ENCODE measurements at regions not wholly inside any gene's neighbourhood (a gene's known extent, or its start where the extent isn't known, plus 50 kb on each side); places are given as distances from the start of the nearest gene placed in this dataset.

DNA sequence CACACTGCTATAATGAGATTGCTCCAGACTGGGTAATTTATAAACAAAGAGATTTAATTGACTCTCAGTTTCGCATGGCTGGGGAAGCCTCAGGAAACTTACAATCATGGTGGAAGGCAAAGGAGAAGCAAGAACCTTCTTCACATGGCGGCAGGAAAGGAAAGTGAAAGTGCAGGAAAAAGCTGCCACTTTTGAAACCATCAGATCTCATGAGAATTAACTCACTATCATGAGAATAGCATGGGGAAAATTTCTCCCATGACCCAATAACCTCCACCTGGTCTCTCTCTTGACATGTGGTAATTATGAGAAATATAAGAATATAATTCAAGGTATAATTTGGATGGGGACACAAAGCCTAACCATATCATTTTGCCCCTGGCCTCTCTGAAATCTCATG, 884.2 kb downstream of the GLUD2 start:
- no peak overlapping the region for H3K27ac Mint-ChIP-seq
- no peaks in the 10 kb centered on the region for H3K27me3 Mint-ChIP-seq
- no peaks in the 10 kb centered on the region for H3K9me3 Mint-ChIP-seq
- H3K36me3 Mint-ChIP-seq (ENCODE audit: low read depth): no peaks in the 10 kb centered on the region
- H3K4me3 Mint-ChIP-seq: no peak overlapping the region
- H3K4me1 Mint-ChIP-seq (ENCODE audit: low read depth): no peaks in the 10 kb centered on the region

DNA sequence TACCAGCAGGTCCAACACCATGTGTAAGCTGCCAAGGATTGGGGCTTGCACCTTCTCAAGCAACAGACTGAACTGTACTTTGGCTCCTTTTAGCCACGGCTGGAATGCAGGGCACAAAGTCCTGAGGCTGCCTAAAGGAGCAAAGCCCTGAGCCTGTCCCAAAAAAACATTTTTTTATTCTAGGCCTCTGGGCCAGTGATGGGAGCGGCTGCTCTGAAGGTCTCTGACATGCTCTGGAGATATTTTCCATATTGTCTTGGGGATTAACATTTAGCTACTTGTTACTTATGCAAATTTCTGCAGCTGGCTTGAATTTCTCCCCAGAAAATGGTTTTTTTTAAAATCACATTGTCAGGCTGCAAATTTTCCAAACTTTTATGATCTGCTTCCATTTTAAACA, 885.3 kb downstream of the GLUD2 start:
- Mint-ChIP-seq H3K4me1 (ENCODE audit: low read depth) (no peaks in the 10 kb centered on the region), H3K4me3 (no peak overlapping the region), H3K36me3 (ENCODE audit: low read depth) (no peaks in the 10 kb centered on the region), H3K27me3 (no peaks in the 10 kb centered on the region), H3K27ac (no peak overlapping the region), H3K9me3 (no peaks in the 10 kb centered on the region)

DNA sequence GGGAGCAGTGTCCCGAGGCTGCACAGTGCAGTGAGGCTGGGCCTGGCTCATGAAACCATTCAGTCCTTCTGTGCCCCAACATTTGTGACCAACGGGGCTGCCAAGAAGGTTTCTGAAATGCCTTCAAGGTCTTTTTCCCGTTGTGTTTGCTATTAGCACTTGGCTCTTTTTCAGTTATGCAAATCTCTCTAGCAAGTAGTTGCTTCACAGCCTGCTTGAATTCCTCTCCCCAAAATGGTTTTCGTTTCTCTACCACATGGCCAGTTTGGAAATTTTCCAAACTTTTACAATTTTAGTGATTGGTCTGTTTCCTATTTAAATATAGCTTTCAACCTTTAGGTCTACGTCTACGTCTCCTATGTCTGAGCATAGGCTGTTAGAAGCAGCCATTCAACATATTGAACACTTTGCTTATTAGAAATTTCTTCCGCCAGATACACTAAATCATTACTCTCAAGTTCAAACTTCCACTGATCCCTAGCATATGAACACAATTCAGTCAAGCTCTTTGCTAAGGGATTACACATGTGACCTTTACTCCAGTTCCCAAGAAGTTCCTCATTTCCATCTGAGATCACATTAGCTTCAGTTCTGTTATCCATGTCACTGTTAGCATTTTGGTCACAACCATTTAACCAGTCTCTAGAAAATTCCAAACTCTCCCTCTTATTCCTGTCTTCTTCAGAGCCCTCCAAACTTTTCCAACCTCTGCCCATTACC, 901.8 kb downstream of the GLUD2 start:
- Mint-ChIP-seq H3K36me3 (ENCODE audit: low read depth) (no peaks in the 10 kb centered on the region), H3K4me3 (no peak overlapping the region), H3K27ac (no peak overlapping the region), H3K27me3 (no peaks in the 10 kb centered on the region), H3K4me1 (ENCODE audit: low read depth) (no peaks in the 10 kb centered on the region), H3K9me3 (no peaks in the 10 kb centered on the region)

DNA sequence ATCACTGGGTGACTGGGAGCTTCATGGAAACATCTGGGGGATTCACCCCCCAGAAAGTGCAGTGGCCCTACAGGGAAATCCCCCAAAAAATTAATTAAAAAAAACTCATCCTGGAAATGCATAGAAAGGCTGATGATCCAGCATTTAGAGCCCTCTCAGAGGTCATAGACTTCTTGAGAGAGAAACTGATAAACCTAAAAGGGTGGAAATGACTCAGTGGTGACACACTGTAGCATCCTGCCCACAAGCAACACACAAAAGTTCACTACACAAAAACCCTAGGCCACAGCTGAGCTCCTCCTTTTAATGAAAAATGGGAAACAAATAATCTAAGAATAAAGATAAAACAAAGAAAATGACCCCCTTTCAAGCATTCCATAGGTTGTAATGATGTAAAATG, 911.5 kb downstream of the GLUD2 start:
- no peak overlapping the region for H3K4me3 Mint-ChIP-seq
- no peaks in the 10 kb centered on the region for H3K36me3 Mint-ChIP-seq (ENCODE audit: low read depth)
- no peaks in the 10 kb centered on the region for H3K9me3 Mint-ChIP-seq
- H3K27ac Mint-ChIP-seq: no peak overlapping the region
- H3K27me3 Mint-ChIP-seq: no peaks in the 10 kb centered on the region
- H3K4me1 Mint-ChIP-seq (ENCODE audit: low read depth): no peaks in the 10 kb centered on the region

- Mint-ChIP-seq H3K4me3 (no peak overlapping the region), H3K27ac (no peak overlapping the region), H3K9me3 (no peaks in the 10 kb centered on the region), H3K4me1 (ENCODE audit: low read depth) (no peaks in the 10 kb centered on the region), H3K27me3 (no peaks in the 10 kb centered on the region), H3K36me3 (ENCODE audit: low read depth) (no peaks in the 10 kb centered on the region)
Observed at GRCh38 chrX:121975671-121976070, 928.3 kb downstream of the GLUD2 start.

GRCh38 chrX:121987163-121987562, 939.8 kb downstream of the GLUD2 start:
- Mint-ChIP-seq H3K27me3 (no peaks in the 10 kb centered on the region), H3K36me3 (ENCODE audit: low read depth) (no peaks in the 10 kb centered on the region), H3K9me3 (peaks cover 4% of the 10 kb centered on the region), H3K27ac (no peak overlapping the region), H3K4me1 (ENCODE audit: low read depth) (no peaks in the 10 kb centered on the region), H3K4me3 (no peak overlapping the region)

- Mint-ChIP-seq H3K9me3 (peaks cover 4% of the 10 kb centered on the region), H3K36me3 (ENCODE audit: low read depth) (no peaks in the 10 kb centered on the region), H3K4me3 (no peak overlapping the region), H3K27me3 (no peaks in the 10 kb centered on the region), H3K4me1 (ENCODE audit: low read depth) (no peaks in the 10 kb centered on the region), H3K27ac (no peak overlapping the region)
Observed at GRCh38 chrX:121987835-121988234, 940.4 kb downstream of the GLUD2 start.

DNA sequence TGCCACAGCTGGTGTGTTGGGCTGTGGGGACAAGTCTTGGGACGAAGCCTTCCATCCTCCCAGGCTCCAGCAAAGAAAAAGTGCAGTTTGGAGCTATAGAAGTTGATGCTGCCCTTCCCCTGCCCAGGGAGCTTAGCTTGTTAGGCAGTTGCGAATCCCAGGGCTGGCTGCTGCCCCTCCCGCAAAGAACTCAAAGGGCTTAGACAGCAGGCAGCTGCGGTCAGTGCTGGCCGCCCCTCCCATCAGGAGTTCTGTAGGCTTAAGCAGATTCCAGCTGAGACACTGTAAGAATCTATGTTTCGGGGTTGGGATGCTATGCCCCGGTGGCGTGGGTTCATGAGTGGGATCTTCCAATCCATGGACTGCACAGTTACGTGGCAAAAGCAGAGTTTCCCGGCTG, 956.7 kb downstream of the GLUD2 start:
- Mint-ChIP-seq H3K4me1 (ENCODE audit: low read depth) (no peaks in the 10 kb centered on the region), H3K4me3 (no peak overlapping the region), H3K9me3 (peaks cover 7% of the 10 kb centered on the region), H3K27ac (no peak overlapping the region), H3K36me3 (ENCODE audit: low read depth) (no peaks in the 10 kb centered on the region), H3K27me3 (no peaks in the 10 kb centered on the region)

- H3K27me3 Mint-ChIP-seq: no peaks in the 10 kb centered on the region
- H3K9me3 Mint-ChIP-seq: no peaks in the 10 kb centered on the region
- H3K27ac Mint-ChIP-seq: no peak overlapping the region
- H3K4me1 Mint-ChIP-seq (ENCODE audit: low read depth): no peaks in the 10 kb centered on the region
- no peaks in the 10 kb centered on the region for H3K36me3 Mint-ChIP-seq (ENCODE audit: low read depth)
- H3K4me3 Mint-ChIP-seq: no peak overlapping the region
Observed at GRCh38 chrX:122026665-122027064, 979.3 kb downstream of the GLUD2 start.

- no peaks in the 10 kb centered on the region for H3K9me3 Mint-ChIP-seq
- H3K27ac Mint-ChIP-seq: no peak overlapping the region
- no peaks in the 10 kb centered on the region for H3K4me1 Mint-ChIP-seq (ENCODE audit: low read depth)
- H3K27me3 Mint-ChIP-seq: no peaks in the 10 kb centered on the region
- H3K4me3 Mint-ChIP-seq: no peak overlapping the region
- no peaks in the 10 kb centered on the region for H3K36me3 Mint-ChIP-seq (ENCODE audit: low read depth)
Observed at GRCh38 chrX:122046226-122046625, 998.8 kb downstream of the GLUD2 start.

DNA sequence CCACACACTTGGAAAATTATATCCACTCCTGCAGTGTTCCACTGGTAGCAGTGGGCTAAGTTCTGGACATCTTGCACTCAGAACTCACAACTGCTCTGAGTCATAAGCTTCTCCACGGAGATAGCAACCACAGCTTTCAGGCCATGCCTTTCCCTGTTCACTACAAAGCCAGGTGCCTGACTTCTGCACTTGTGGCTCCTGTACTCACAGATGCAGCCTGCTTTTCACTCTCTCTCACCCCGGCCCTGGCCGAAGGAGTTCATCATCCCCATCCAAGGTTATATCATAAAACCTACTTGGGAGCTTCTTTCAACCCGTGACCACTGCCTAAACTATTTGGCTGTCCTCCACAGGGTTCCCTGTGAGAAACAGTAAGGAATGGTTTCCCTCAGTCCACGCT, 999.4 kb downstream of the GLUD2 start:
- H3K27me3 Mint-ChIP-seq: no peaks in the 10 kb centered on the region
- H3K27ac Mint-ChIP-seq: no peak overlapping the region

GRCh38 chrX:122047261-122047660, 999.9 kb downstream of the GLUD2 start:
- no peaks in the 10 kb centered on the region for H3K4me1 Mint-ChIP-seq (ENCODE audit: low read depth)
- no peaks in the 10 kb centered on the region for H3K27me3 Mint-ChIP-seq
- H3K27ac Mint-ChIP-seq: no peak overlapping the region
- H3K36me3 Mint-ChIP-seq (ENCODE audit: low read depth): no peaks in the 10 kb centered on the region
- no peaks in the 10 kb centered on the region for H3K9me3 Mint-ChIP-seq
- no peak overlapping the region for H3K4me3 Mint-ChIP-seq

More for the DNA sequence above, 999.4 kb downstream of the GLUD2 start:
- no peak overlapping the region for H3K4me3 Mint-ChIP-seq
- no peaks in the 10 kb centered on the region for H3K9me3 Mint-ChIP-seq
- no peaks in the 10 kb centered on the region for H3K4me1 Mint-ChIP-seq (ENCODE audit: low read depth)
- H3K36me3 Mint-ChIP-seq (ENCODE audit: low read depth): no peaks in the 10 kb centered on the region

DNA sequence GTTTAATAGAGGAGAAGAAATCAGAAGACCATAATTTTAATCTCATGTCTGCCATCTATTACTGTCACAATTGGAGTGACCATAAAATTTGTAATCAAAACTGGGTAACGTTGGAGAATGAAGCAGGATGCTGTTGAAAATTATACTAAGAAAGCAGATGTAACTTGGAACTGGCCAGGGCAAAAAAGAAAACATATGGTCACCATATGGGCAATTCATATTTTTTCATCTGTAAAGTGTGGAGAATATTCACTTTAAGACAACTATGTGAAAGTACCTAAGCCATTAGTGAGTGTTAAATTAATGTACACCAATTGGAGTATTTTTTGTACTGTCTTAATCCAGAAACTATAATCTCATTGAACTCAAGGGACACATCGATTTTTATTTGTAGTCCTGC, 1008.0 kb downstream of the GLUD2 start:
- Mint-ChIP-seq H3K4me1 (ENCODE audit: low read depth) (no peaks in the 10 kb centered on the region), H3K9me3 (no peaks in the 10 kb centered on the region), H3K36me3 (ENCODE audit: low read depth) (no peaks in the 10 kb centered on the region), H3K27me3 (no peaks in the 10 kb centered on the region), H3K27ac (no peak overlapping the region), H3K4me3 (no peak overlapping the region)

DNA sequence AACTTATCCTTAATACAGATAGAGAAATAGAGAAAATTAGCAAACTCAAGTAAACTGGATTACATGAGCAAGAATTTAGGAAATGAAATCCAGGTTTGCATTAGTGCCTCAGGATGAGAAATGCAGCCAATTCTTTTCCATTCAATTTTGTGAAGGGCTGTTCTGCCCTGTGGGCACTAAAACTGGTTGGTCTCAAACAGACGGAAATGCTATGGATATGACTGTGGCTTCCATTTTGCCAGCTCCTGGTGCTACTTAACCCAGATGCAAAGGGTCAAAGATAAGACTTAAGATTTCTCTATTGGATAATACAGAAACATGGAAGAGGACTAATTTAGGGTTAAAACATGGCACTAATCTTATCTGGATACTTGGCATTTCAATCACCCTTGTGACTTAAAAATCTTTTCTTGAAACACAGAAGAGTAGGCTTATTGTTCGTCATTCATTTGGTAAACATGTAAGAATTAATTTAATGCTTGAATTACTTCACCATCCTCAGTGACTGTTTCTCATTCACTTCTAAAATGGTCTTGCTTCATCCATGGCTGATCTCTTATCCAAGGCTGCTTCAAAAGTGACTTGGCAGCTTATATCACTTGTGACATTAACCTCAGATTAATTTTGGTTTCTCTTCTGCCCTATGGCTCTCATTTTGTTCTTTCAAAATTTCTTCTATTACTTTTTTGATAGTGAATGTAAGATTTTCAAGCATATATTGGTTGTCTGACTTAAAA, 1008.7 kb downstream of the GLUD2 start:
- no peaks in the 10 kb centered on the region for H3K9me3 Mint-ChIP-seq

DNA sequence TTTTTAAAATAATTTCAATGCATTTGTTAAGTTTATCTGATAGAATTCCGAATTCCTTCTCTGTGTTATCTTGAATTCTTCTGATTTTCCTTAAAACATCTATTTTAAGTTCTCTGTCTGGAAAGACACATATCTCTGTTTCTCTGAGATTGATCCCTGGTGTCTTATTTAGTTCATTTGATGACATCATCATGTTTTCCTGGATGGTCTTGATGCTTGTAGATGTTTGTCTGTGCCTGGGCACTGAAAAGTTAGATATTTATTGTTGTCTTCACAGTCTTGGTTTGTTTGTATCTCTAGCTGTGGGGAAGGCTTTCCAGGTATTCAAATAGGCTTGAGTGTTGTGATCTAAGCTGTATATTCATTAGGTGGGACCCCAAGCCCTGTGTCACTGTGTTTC, 1028.8 kb downstream of the GLUD2 start:
- H3K36me3 Mint-ChIP-seq (ENCODE audit: low read depth): no peaks in the 10 kb centered on the region
- peaks cover 10% of the 10 kb centered on the region for H3K9me3 Mint-ChIP-seq
- no peak overlapping the region for H3K4me3 Mint-ChIP-seq
- H3K4me1 Mint-ChIP-seq (ENCODE audit: low read depth): no peaks in the 10 kb centered on the region
- no peaks in the 10 kb centered on the region for H3K27me3 Mint-ChIP-seq
- no peak overlapping the region for H3K27ac Mint-ChIP-seq

More for the DNA sequence above, 1008.7 kb downstream of the GLUD2 start:
- Mint-ChIP-seq H3K27ac (no peak overlapping the region), H3K36me3 (ENCODE audit: low read depth) (no peaks in the 10 kb centered on the region), H3K4me1 (ENCODE audit: low read depth) (no peaks in the 10 kb centered on the region), H3K27me3 (no peaks in the 10 kb centered on the region), H3K4me3 (no peak overlapping the region)

GRCh38 chrX:122078079-122078478, 1030.7 kb downstream of the GLUD2 start:
- no peaks in the 10 kb centered on the region for H3K4me1 Mint-ChIP-seq (ENCODE audit: low read depth)
- no peaks in the 10 kb centered on the region for H3K27me3 Mint-ChIP-seq
- no peak overlapping the region for H3K4me3 Mint-ChIP-seq
- peaks cover 6% of the 10 kb centered on the region for H3K9me3 Mint-ChIP-seq
- H3K36me3 Mint-ChIP-seq (ENCODE audit: low read depth): no peaks in the 10 kb centered on the region
- H3K27ac Mint-ChIP-seq: no peak overlapping the region
